ENCODE measurements at regions not wholly inside any gene's neighbourhood (a gene's known extent, or its start where the extent isn't known, plus 50 kb on each side); places are given as distances from the start of the nearest gene placed in this dataset.

- no peak for TF ChIP-seq CTCF (IDR thresholded peaks at IDR 0.05; ENCODE audit: control extremely low read depth in 1 of 3, insufficient read depth in 1 of 3, low read depth in 1 of 3, low read length in 3 of 3)
- no peak for TF ChIP-seq ZNF274 (IDR thresholded peaks at IDR 0.05; ENCODE audit: borderline replicate concordance, extremely low read depth, low read length)
- TF ChIP-seq POLR2AphosphoS5 (IDR thresholded peaks at IDR 0.05; ENCODE audit: low read depth, low read length): no peak
- TF ChIP-seq GABPA (IDR thresholded peaks at IDR 0.05; ENCODE audit: borderline replicate concordance, insufficient read depth, low read length): no peak
- TF ChIP-seq HDAC6 (IDR thresholded peaks at IDR 0.05; ENCODE audit: low read depth, low read length): no peak
- no peak for TF ChIP-seq CEBPB (IDR thresholded peaks at IDR 0.05; ENCODE audit: low read depth, low read length)
- no peak for TF ChIP-seq TAF1 (IDR thresholded peaks at IDR 0.05; ENCODE audit: low read depth, low read length)
- no peak for TF ChIP-seq EGR1 (IDR thresholded peaks at IDR 0.05; ENCODE audit: borderline replicate concordance, low read depth, low read length)
Observed at GRCh38 chr4:61079427-61079826, 120.7 kb upstream of the ADGRL3 start.
